HPDE6-E6E7 (cell line): ENCODE measurements at regions not wholly inside any gene's neighbourhood (a gene's known extent, or its start where the extent isn't known, plus 50 kb on each side); places are given as distances from the start of the nearest gene placed in this dataset.

Experiments
- DNase-seq: peaks from one replicate; pipeline ENCODE4 v3.0.0; 2011; ENCODE audit warnings: missing footprints; ENCODE audit errors: extremely low spot score

DNA sequence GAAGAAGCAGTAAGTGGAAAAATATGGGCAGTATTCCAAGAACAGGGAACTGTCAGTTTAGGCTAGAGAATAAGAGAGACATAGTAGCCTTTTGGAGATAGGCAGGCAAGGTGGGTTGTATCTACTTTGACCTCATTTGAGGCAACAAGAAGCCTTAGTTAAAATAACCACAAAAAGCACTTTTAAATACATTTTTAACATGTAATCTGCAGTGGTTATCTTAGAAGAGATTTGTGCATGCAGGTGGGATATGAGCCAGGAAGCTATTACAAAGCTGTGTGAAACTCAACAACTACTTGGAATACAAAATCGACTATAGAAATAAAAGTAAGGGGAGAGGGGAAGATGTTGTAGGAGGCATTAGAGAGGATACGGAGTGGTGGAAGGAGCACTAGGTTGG lies 143.7 kb upstream of the MCHR2 start:
- DNase-seq = no peak

DNA sequence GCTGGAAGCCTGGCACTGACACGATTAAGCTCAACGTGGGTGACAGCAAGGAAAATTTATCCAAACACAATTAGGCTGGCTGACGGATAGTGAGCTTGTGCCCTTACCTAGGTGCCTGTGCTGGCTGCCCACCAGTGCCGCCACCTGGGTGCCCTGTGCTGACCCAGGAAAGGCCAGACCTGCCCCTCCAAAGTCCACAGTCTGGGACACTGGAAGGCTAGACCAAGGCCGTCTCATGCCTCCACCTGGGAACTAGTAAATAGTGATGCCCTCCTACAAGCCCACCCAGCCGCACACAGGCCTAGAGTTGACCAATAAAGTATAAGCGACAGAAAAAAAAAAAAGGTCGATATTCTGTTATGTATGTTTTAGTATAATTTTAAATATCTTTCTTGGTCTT lies 142.6 kb upstream of the MCHR2 start:
- DNase-seq = no peak

DNA sequence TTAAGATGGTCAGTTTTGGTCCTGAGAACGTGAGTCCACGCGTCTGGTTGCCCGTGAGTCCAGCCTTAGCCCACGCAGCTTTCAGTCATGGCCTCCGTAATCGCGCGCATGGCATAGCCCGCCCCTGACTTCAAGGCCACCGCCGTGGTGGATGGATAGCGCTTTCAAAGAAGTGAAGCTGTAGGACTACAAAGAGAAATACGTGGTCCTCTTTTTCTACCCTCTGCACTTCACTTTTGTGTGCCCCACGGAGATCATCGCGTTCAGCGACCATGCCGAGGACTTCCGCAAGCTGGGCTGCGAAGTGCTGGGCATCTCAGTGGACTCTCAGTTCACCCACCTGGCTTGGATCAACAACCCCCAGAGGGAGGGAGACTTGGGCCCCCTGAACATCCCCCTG lies 142.0 kb upstream of the MCHR2 start:
- DNase-seq = no peak

DNA sequence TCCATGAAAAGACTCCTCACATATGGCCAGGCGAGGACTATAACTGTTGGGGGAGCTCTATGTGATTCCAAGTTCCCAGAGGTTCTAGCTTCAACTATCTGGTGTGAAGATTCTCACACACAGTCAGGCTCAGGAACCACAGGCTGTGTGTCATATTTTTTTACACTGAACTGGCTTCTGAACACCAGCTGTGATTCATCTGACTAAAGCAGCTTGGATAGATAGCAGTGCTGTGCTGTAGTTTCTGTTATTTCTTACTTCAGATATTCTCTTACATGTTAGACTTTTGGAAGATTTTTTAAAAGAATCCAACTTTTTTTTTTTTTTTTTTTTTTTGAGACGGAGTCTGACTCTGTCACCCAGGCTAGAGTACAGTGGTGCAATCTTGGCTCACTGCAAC lies 140.7 kb upstream of the MCHR2 start:
- DNase-seq = no peak

DNA sequence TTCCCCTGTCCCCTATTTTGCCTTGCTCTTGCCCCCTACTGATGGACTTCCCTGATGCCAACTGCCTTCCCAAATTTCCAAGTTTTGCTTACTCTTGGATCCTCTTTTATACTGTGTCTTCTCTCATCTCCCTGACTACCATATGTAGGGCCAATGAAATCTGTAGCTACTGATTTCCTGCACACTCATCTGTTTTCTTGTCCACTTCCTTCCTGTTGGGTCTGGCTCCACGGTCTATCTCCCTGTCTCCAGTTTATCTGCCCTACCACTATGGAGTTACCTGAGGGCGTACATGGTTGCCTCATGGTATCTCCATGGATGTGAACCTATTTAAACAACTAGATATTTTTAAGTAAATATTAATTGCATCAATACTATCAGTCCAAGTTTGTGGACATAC lies 140.3 kb upstream of the MCHR2 start:
- DNase-seq = no peak

DNA sequence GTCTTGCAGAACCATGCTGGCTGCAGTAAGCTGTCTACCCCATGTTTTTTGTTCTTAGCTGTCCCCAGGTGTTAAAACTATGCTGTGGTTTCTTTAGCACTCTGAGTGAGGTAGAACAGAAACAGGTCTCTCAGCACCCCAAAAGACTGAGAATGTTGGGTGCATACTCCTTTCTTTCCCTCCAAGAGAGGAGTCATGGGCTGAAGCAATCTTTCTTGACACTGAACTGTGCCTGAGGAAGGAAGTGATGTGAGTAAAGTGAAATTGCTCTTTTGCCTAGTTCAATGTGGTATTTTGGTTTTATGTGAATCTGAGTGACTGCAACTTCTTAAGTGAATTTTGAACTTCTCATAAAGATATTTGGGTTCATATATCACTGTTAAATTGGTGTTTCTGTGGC lies 138.0 kb upstream of the MCHR2 start:
- DNase-seq = no peak

DNA sequence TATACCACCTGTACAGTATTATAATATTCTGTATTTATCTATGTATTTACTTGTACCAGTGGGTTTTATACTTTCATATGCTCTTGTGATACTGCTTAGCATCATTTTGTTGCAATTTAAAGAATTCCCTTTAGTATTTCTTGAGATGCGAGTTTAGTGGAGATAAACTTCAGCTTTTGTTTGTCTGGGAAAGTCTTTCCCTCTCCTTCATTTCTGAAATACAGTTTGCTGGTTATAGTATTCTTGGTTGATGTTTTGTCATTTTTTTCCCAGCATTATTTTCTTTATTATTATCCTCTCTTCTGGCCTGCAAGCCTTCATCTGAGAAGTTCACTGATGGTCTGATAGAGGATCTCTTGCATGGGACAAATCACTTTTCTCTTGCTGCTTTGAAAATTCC lies 136.6 kb upstream of the MCHR2 start:
- DNase-seq = no peak

DNA sequence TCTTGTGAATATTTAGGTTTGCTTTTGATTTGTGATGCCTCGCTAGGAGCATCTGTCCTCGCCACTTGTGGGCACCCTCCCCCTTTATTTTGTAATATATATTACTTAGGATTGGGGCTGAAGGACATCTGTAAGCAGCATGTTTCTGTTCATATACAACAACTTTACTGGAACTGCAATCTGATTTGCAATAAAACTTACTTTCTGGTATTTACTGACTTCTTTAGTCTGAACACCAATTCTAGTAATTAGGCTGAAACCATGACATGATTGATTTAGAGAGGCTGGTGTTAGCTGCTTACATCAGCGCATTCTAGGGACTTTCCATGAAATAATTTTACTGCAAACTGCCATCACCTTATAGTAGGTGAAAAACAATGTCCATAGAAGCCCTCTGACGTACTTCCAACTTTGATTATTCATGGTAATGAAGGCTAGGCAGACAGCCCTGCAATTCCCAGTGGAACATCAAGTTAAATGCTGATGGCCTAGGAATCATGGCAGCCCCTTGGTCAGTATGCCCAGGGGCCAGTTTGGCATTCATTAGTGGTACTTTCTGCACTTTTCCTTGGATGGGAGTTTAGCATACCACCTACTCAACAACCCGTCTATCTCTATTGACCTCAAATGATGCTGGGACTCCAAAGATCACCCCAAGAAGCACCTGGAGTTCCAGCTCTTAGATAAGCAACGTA lies 132.9 kb upstream of the MCHR2 start:
- no peak for DNase-seq

DNA sequence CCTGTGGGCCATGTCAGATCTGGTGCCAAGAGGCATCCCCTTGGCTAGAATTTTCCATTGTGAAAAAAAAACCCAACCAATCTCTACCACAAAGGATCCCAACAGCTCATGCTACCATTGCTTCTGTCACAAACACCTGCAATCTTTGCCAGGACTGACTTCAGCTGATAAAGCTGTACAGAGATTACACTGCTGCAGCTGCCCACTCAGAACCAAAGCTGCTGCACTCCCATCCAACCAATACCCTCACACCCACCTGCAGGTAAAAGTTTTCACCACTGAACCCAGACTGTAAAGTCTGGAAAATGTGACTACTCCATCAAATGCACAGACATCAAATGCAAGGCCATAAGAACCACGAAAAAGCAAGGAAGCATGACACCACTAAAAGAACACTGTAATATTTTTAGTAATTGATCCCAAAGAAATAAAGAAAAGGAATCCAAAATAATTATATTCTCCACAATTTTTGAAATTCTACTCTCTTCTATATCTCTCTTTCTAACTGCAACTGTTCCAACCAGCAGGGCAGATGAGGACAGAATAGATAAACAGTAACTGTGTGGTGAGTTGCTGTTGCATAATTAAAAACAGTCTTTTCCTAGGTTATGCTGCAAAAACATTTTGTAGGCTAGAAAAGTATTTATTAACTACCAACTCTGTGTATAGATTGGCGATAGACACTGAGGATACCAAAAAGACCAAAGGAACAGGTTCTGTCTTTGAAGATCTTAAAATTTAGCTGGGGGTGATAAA lies 128.0 kb upstream of the MCHR2 start:
- DNase-seq = no peak

DNA sequence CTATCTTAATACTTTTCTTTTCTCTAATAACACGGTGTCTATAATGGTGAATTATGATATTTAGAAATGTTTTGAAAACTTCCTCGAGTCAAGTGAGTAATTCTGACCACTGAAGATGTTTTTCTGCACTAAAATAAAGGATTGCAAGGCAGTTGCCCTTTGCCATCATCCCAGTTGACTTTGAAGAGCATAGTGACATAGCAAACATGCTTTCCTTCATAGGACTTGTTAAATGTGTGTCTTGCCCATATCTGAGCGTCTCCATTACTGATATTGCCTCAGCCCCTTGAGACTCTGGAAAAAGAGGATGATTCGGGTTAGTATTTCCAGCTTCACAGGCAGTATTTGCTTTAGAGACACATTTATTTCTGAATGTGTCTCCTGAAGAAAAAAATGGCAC lies 125.2 kb upstream of the MCHR2 start:
- no peak for DNase-seq

DNA sequence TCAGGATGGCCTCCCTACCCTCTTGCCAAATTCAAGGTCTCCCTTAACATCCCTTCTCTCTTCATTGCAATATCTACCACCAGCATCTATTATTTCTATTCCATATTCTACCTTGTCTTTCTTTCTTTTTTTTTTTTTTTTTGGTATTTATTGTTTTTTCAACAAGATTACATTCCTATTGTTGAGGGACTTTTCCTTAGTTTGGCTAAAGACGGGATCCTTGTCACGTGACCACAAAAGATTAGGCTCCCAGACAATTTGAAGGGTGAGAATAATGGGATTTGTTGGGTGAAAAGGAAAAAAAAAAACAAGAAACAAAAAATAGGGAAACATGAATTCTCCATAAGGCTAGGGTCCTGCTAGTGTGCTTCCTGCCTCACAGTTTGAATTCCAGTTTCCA lies 124.3 kb upstream of the MCHR2 start:
- no peak for DNase-seq

DNA sequence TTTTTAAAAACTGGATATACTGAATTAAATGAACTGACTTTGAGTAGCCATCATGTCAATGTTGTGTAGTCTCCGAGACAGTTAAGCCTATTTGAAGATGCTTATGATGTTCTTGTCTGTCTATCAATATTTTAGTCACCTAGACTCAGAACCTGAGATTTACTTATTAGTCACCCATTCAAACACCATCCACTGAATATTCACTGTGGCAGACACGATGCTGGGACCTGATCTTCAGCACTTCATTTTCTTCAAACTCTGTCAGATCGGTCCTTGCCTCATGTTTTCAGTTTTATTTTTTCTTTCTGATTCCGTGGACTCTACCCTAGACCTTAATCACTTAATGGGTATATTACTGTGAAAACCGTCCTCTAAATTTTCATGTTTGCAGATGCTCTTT lies 123.7 kb upstream of the MCHR2 start:
- no peak for DNase-seq

DNA sequence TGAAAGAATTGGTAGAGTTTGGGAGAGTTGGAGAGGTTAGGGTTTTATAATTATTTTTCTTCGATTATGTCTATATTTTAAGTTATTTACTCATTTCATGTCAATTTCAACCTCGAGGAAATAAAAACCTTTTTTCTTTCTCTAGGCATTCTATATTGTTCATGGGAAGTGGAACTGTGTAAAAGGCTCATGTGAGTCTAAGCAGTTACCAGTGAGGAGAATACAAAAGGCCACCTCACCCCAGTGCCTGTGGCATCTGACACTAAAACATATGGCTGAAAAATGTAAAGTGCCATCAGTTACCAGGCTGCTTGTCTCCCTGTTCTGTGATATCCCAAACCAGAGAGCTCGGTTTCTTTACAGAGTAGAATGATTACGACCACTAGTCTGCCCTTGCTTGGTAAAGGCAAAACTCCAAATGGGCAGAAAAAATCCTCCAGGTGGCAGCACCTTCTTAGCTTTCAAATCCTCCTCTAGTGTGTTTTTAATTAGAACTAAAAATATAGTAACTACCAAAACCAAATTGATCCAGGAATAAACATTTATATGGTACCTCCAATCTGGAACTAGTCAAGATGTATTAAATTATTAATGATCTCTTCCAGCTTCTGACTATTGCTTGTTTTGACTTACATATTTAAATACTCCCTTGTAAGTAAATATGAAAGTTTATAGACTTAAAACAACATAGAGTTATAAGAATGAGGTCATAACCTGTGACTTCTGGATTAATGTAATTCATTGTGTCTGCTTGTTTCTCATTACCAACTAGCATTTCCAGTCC lies 122.6 kb upstream of the MCHR2 start:
- peak; percentile 36 for DNase-seq

DNA sequence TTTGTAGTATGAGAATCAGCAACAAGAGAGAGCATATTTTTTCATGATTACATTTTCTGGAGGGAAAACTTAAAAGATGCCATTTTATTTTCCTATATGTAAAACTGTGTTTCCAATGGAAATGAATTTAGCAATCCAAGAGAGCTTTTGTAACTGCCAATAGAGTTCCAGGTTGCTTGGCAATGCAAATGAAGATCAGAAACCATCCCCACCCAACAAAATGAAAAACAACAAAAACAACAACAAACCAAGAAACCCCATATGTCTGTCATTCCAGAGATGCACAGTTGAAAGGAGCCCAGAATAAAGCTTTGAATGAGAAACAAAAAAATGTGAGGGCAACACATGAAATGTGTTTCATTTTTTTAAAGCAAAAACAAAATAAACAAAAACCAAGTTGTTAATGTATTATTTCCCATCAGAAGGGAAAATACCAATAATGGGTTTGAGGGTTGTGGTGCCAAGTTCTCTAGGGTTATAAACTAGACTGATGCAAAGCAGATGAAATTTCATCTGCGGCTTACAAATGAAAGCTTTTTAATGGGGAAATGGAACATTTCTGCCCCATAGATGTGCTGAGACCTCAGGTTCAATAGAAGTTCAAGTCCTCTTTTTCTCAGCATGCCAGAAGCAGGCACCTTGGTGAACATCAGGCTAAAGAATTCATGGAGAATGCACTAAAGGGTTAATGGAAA lies 121.5 kb upstream of the MCHR2 start:
- no peak for DNase-seq

DNA sequence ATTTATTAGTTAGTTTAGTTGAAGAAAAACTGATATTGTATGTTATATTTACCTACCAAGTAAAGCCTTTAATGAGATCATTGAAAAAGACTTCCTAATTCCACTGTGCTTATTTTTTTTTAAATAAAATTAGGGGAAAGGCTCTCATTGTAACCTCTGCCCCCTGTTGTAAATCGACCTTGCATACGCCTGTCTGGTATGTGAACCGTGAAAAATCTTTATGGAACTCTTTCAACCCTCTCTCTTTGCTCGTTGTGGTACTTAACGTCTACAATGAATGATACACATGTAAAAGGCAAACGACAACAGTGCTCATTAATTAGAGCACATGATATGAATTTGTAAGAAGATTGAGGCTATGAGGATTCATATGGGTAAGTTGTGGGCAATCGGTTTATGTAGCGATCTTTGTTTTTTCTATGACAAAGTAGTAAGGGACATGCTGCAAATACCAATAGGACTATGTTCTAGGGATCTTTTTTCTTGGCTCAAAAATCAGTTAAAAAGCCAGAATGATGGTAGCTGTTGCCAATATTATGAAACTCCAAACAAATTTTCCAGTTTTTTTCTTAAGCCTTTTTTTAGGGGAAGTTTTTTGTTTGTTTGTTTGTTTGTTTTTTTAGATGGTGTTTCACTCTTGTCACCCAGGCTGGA lies 119.0 kb upstream of the MCHR2 start:
- DNase-seq = no peak

DNA sequence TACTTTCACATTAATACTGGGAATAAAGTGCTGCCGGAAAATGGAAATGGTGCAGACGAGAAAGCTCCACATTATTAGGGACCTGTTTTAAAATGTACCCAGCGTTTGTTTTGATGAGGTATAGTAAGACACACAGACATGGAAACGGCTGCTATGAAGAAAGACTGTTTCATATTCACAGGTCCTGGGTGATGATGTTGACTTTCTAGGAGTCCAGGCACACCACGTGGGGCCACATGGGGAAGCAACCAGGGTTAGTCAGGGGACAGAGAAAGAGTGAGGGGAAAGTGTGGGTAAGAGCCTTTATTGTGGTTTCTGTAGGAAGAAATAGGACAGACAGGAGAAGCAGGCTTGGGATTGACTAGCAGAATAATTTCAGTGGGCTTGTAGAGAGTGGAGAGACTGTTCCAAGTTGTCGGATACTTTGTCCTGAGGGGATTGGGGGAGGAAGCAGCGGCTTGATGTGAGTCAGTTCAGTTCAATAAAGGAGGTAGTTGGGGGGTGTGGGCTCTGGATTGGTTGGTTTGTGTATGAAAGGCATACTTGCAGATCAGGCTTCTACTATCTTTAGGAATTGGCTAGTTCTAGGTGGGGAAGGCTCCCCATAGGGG lies 112.0 kb upstream of the MCHR2 start:
- DNase-seq = no peak

DNA sequence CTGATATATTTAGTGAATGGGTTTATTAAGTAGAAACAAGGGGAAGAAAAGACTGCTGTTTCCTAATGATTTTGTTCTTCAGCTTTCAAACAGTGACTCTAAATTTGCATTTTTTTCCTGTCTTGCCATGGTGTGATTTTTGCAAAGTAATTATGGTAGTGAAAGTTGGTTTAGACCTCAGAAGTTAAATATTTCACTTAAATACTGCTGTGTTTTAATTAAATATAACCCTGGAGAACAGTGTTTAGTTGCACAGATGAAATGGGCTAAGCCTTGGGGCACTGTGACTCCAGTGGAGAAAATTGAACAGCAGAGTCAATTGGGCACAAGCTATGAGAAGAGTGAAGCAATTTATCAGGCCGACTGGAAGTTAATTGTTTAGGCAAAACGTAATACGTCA lies 111.1 kb upstream of the MCHR2 start:
- DNase-seq = no peak

DNA sequence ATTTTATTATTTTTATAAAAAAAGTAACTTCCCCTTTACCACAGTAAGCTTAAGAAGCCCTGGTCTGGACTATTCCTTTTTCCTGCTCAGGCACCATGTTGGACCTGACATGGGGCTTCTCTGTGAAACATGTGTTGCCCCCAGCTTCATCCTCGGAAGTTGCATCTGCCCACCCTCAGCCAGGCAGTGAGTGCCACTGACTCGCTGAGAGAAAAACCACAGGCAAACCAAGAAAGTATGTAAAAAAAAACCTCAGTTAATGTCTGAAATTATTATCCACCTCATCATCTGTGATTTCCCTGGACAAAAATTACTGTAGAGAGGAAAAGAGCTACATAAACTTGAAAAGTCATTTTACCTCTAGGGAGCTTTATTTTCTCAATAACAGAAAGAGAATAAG lies 109.9 kb upstream of the MCHR2 start:
- no peak for DNase-seq

DNA sequence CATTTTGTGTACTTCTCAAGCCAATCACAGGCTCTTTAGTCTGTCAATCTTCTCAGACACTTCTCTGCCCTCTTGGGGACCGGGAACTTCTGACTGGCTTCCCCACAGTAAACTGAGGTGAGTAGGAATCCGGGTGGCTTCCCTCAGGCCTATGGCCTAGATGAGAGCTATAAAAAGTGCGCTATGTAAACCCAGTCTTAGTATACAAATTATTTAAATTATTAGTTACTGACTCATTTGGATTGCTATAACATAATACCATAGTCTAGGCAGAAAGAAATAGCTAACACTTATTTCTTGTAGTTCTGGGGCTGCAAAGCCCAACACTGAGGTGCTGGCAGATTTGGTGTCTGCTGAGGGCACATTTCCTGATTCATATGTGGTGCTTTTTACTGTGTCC lies 109.2 kb upstream of the MCHR2 start:
- DNase-seq = no peak

DNA sequence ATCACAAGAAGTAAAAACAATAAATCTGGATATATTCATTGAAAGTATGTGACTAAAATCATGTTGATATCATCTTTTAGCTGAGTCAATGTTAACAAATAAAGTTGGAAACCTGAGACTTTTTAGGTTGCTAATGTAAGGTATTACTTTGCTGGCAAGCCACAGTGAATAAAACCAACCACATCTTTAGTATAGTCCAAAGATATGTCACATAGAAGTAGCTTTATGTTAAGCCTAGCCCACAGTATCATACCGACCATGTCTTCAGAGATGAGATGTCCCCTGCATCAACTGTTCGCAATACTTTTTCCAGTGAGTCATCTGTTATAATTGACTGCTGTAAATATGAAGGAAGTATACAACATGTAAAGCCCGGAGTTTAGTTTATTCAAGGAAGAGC lies 107.6 kb upstream of the MCHR2 start:
- no peak for DNase-seq

DNA sequence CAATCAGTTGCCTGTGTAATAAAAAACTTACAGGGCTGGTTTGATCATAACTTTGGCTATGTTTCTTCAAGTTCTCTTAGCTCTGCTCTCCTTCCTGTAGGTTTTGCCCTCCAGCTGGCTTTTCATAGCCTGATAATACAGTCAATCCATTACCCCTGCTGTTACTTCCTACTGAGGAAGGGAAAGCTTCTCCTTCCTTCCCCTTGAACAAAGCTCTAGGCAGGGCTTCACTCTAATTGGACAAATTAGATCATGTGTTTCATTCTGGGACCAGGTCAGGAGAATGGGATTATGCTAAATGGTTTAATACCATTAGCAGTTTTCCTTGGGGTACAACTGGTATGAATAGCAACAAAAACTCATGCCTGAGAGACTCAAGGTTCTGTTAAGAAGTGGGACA lies 106.8 kb upstream of the MCHR2 start:
- DNase-seq = no peak
